Parathyroid adenoma (tissue), 2 donors: ENCODE measurements at regions not wholly inside any gene's neighbourhood (a gene's known extent, or its start where the extent isn't known, plus 50 kb on each side); places are given as distances from the start of the nearest gene placed in this dataset.

Experiments
- H2AFZ ChIP-seq: fragments of 300-600 bp; sonication (generic); one replicate; pipeline ENCODE4 v1.7.0; 2017; ENCODE audit warnings: antibody characterized with exemption, mild to moderate bottlenecking
- H3K27ac ChIP-seq: fragments of 300-600 bp; sonication (generic); one replicate; pipeline ENCODE4 v1.7.0; 2017
- H3K27me3 ChIP-seq: fragments of 300-600 bp; sonication (generic); one replicate; pipeline ENCODE4 v1.7.0; 2017; ENCODE audit warnings: low read length; ENCODE audit not compliant: control insufficient read depth, insufficient read depth
- H3K36me3 ChIP-seq: fragments of 300-600 bp; sonication (generic); one replicate; pipeline ENCODE4 v1.7.0; 2017; ENCODE audit warnings: low read length; ENCODE audit not compliant: control insufficient read depth, insufficient read depth
- H3K4me1 ChIP-seq: fragments of 300-600 bp; sonication (generic); one replicate; pipeline ENCODE4 v1.7.0; 2017; ENCODE audit warnings: control low read depth
- H3K4me2 ChIP-seq: fragments of 300-600 bp; sonication (generic); one replicate; pipeline ENCODE4 v1.7.0; 2017; ENCODE audit warnings: low read length
- H3K4me3 ChIP-seq: fragments of 300-600 bp; sonication (generic); one replicate; pipeline ENCODE4 v1.7.0; 2017; ENCODE audit warnings: low read depth, low read length
- H3K79me2 ChIP-seq: fragments of 300-600 bp; sonication (generic); one replicate; pipeline ENCODE4 v1.7.0; 2017; ENCODE audit warnings: control low read depth
- H3K9ac ChIP-seq: fragments of 300-600 bp; sonication (generic); one replicate; pipeline ENCODE4 v1.7.0; 2017; ENCODE audit warnings: mild to moderate bottlenecking
- H3K9me3 ChIP-seq: fragments of 300-600 bp; sonication (generic); one replicate; pipeline ENCODE4 v1.7.0; 2017; ENCODE audit warnings: low read length; ENCODE audit not compliant: control insufficient read depth
- TF ChIP-seq, protein P1 (sequence below): fragments of 300-600 bp; sonication (generic); IDR thresholded peaks from one replicate; pipeline ENCODE4 v1.7.0; 2017; ENCODE audit warnings: antibody characterized with exemption, mild to moderate bottlenecking
- donor health status: primary hyperparathyroidism.

DNA sequence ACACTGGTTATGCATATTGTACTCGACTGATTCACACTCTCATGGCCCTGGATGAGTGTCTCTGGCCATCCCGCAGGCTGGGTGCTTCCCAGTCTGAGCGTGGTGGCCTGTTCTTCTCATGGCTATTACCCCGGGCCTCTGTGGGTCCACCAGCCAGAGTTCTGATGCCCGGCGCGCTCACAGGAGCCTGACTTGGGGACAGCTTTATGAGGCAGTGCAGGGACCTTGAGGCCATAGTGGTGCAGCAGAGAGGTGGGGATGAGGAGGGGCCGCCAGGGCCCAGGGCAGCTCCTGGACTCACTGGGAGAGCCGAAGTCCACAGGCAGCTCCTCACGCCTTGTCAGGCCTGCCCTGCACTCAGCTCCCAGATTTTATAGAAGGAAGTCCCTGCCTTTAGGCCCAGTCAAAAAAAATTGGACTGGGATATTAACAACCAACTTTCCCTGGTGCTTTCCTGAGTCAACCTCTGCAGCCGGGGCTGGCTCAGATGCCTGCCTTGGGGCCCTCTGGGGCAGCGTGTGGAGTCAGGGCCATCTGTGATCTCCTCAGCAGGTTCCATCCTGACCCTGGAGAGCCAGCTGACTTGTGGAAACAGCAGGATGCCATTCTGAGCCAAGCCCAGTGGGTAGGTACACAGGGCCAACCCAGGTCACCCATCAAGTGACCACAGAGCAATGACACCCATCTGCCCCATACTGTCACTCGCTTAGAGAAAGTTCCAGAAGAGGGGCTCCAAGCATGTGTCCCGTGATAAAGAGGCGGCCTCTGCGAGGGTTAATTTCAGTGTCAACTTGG lies 89.4 kb upstream of the DIO3 start:
- TF ChIP-seq, protein P1, sequence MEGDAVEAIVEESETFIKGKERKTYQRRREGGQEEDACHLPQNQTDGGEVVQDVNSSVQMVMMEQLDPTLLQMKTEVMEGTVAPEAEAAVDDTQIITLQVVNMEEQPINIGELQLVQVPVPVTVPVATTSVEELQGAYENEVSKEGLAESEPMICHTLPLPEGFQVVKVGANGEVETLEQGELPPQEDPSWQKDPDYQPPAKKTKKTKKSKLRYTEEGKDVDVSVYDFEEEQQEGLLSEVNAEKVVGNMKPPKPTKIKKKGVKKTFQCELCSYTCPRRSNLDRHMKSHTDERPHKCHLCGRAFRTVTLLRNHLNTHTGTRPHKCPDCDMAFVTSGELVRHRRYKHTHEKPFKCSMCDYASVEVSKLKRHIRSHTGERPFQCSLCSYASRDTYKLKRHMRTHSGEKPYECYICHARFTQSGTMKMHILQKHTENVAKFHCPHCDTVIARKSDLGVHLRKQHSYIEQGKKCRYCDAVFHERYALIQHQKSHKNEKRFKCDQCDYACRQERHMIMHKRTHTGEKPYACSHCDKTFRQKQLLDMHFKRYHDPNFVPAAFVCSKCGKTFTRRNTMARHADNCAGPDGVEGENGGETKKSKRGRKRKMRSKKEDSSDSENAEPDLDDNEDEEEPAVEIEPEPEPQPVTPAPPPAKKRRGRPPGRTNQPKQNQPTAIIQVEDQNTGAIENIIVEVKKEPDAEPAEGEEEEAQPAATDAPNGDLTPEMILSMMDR = no peak
- no peaks in the 10 kb centered on the region for H3K79me2 ChIP-seq
- H3K4me1 ChIP-seq = no peaks in the 10 kb centered on the region
- no peaks in the 10 kb centered on the region for H3K27me3 ChIP-seq
- no peak overlapping the region for H3K4me2 ChIP-seq
- no peak overlapping the region for H3K27ac ChIP-seq
- H2AFZ ChIP-seq = no peak overlapping the region
- H3K36me3 ChIP-seq = no peaks in the 10 kb centered on the region
- H3K9me3 ChIP-seq = no peaks in the 10 kb centered on the region
- no peak overlapping the region for H3K9ac ChIP-seq
- H3K4me3 ChIP-seq = no peak overlapping the region

DNA sequence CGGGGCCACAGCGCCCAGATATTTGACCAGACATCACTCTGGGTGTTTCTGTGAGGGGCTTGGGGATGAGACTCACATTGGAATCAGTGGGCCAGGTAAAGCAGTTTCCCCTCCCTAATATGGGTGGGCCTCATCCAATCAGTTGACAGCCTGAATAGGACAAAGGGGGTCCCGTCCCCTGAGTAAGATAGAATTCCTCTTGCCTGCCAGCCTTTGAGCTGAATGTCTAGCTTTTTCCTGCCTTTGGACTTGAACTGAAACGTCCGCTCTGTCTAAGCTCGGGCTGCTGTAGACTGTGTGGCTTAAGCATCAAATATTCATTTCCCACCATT lies 88.8 kb upstream of the DIO3 start:
- no peaks in the 10 kb centered on the region for H3K36me3 ChIP-seq
- TF ChIP-seq, protein P1 = no peak
- H3K27me3 ChIP-seq = no peaks in the 10 kb centered on the region
- H3K4me1 ChIP-seq = no peaks in the 10 kb centered on the region
- no peak overlapping the region for H3K4me2 ChIP-seq
- no peak overlapping the region for H3K27ac ChIP-seq
- no peak overlapping the region for H2AFZ ChIP-seq
- no peak overlapping the region for H3K4me3 ChIP-seq
- no peak overlapping the region for H3K9ac ChIP-seq
- no peaks in the 10 kb centered on the region for H3K9me3 ChIP-seq
- no peaks in the 10 kb centered on the region for H3K79me2 ChIP-seq

DNA sequence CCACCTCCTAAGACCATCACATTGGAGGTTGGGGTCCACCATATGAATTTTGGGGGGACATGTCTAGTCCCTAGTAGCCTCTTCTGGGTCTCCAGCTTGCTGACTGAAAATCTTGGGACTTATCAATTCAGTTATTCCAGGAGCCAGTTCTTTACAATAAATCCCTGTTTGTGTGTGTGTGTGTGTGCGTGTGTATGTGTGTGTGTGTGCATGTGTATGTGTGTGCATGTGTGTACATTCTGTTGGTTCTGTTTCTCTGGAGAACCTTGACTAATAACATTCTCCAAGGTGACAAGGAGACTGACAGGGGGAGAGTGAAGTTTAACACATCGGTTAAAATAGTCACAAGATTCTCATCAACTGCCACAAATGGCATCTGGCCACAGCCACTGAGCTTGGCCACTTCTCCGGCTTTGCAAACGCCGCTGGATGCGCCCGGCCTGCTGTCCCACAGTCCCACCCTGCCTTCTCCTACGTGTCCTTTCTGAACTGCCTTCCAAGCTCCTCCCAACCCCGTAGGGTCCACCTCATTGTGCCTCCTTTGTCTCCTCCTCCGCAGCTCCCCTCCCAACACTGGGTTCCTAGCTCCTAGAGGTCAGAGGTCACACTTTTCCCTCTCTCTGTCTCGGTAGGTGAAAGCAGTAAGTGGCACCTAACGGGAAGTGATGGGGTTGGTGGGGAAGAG lies 88.1 kb upstream of the DIO3 start:
- H3K27me3 ChIP-seq = no peaks in the 10 kb centered on the region
- H2AFZ ChIP-seq = no peak overlapping the region
- no peaks in the 10 kb centered on the region for H3K36me3 ChIP-seq
- H3K79me2 ChIP-seq = no peaks in the 10 kb centered on the region
- no peaks in the 10 kb centered on the region for H3K4me1 ChIP-seq
- H3K4me3 ChIP-seq = no peak overlapping the region
- no peak overlapping the region for H3K4me2 ChIP-seq
- TF ChIP-seq, protein P1 = no peak
- H3K9me3 ChIP-seq = no peaks in the 10 kb centered on the region
- no peak overlapping the region for H3K27ac ChIP-seq
- no peak overlapping the region for H3K9ac ChIP-seq

DNA sequence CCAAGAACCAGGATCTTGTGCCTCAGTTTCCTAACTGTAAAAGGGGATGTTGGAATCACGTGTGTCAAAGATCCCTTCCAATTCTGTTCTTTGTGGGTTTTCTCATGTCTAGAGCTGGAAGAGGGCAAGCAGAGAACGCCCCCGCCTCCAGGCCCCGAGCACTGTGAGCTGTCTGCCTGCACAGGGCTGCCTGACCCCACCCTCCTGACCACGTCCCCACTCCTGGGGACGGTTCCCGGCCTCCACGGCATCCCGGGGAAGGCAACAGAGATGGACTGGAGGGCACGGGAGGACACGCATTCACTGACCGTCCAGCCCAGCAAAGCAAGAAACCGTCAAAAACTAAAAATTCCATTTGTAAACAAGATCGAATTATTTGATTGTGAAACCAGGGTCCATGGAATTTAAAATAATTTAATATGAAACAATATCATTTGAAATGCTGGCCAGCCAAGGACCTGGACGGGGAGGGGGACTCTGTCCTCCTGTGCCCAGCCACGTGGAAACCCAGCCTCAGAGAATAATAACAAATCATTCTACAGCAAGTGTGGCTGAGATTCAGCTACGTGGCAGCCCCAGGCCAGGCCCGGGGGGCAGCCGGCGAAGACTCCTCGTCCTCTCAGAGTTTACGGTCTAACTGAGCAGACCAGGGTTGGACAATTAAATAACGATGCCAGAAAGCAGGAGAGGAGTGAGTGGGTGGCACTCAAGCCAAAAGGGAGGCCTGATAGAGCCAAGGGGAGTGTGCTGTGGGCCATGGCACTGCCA lies 87.3 kb upstream of the DIO3 start:
- Histone ChIP-seq H3K9ac (no peak overlapping the region), H3K79me2 (no peaks in the 10 kb centered on the region), H3K36me3 (no peaks in the 10 kb centered on the region), H3K4me2 (no peak overlapping the region), H2AFZ (no peak overlapping the region), H3K4me3 (no peak overlapping the region), H3K27ac (no peak overlapping the region), H3K27me3 (no peaks in the 10 kb centered on the region), H3K9me3 (no peaks in the 10 kb centered on the region), H3K4me1 (no peaks in the 10 kb centered on the region)
- TF ChIP-seq, protein P1 = no peak
